GM21390 (cell line): ENCODE measurements at regions not wholly inside any gene's neighbourhood (a gene's known extent, or its start where the extent isn't known, plus 50 kb on each side); places are given as distances from the start of the nearest gene placed in this dataset.

Experiments
- ATAC-seq: cut with Tn5 transposase; IDR thresholded peaks from one replicate; pipeline ENCODE4 v1.9.1; 2021; ENCODE audit not compliant: unreplicated experiment

DNA sequence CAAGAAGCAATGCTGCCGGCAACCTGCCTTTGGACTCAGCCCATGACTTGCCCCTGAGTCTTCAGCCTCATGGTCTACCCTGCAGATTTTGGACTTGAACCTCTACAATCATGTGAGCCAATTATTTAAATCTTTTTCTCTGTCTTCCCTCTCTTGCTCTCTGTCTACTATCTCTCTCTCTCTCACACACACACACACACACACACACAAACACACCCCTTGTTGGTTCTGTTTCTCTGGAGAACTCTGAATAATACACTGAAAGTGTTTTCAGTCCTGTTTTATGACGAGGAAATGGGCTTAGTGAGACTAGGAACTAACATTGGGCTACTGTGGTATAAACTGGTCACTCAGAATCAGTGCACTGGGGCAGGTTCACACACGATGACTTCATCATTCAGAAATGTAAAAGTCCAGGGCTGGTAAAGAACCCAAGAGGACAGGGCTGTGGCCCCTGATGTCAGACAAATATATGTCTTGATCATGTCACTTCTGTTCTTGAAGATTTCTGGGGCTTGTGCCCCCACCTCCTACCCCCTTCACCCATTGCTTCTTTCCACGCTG is 266.1 kb upstream of the SIX2 start:
- no peak for ATAC-seq

DNA sequence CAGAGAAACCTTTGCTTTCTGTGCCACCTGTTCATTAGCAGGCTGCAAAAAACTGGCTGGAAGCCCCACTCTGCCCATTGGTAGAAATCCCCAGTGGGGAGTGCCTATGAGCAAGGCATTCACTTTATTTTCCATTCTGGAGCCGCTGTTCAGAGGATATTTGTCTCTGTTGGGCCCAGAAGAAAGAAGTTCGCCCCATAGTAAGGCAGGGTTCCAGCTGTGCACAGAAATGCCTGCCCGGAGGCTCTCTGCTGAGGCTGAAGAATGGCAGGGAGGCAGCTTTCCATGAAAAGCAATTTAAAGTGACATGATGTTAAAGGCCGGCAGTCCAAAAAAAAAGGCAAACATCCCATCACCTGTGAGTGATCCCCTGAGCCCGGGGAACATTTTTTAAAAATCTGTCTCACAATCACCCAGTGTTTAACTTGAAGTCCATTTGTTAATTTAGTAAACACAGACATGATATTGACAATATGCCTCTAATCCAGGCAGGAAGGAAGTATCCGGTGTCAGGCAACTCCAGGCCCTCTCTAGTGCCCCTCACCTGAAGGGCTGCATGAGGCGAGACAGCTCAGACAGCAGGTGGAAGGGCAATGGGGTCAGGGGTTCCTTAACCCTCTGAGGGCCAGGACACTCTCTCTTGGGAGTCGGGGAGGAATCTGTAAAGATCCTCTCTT is 265.1 kb upstream of the SIX2 start:
- ATAC-seq = no peak

DNA sequence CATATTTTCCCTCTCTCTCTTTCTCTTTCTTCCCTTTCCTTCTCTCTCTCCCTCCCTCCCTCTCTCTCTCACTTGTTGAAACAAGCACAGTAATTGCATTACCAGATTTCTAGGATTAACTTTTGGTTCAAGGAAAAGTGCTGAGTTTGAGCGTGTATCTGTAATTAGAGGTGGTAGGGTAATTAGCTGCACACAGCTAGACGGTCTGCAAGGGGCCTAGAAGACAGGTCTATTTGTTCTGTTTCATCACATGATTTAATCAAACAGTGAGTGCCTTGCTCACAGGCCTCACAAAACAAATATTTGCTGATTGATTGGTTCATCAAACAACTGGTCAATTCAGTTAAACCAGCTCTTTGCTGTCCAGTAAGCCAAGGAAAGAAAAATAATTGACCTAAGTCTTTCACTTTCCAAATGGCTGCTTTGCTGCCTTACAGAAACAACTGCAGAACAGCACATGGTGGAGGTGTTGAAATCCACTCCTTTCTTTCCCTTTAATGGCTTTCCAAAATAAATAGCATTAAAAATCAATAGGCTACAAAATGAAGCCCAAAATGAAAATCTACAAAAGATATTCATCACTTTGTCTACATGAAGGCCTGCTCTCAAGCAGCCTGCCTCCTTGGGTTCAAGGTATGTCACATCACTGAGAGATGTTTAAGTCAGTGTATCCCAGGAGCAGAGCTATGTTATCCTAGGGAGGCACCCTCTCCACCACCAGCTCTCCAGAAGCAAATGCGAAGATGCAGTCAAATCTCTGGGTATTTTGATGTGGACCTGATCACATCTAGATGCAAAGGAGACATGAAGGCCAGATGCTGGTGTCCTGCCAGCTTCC is 264.4 kb upstream of the SIX2 start:
- no peak for ATAC-seq

DNA sequence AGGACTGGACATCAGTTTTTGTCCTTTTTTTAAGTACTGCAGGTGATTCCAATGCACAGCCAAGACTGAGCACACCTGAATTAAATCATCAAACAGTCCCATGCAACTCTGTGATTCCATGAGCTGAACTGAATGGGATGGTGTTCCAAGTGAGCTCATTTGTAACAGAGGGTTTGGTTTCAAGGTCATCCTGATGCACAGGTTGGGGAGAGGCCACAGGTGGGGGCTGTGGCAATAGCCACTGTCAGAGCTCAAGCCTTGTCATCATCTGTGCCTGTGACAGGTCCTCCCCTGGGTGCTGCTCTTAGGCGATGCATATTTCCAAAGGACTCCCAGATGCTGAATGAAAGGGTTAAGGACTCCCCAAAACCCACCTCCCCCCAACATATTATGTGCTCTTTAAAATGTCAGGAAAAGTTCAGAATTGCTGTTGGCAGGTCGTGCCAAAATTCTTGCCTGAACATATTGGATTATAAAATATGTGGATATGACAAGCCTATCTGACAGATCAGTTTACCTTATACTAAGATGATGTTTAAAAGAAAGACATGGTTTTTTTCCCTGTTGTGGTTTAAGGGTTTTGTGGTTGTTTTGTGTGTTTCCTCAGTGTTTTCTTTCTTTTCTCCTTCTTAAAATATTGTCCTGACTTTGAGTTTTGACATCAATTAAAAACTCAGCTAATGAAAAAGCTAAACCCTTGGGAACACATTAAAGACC is 263.5 kb upstream of the SIX2 start:
- ATAC-seq = no peak

DNA sequence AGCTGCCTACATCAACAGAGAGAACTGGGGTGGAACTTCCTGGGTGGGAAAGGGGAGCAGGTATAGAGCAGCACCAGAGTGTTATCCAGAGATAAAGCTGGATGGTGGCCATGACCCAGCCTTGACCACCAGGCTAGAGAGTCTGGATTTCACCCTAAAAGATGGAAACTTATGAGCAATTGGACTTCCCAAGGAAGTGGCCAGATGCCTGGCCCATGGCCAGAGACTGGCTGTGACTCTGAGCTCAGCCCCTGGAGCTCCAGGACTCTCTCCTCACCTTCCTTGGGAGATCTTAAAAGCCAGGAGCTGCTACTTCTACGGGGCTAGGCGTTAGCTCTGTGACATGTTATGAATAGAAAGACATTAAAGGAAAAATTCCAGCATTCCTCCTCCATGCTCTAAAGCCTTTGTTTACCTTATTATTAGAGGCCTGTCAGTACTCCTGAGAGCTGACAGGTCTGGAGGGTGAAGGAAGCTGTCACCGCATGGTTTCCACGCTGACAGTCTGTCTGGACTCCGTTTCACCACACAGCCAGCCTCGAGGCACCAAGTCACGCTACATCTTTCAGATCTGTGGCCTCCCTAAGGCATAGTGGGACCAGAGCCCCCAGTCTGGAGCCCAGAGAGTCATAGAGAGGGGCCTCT is 260.0 kb upstream of the SIX2 start:
- no peak for ATAC-seq

DNA sequence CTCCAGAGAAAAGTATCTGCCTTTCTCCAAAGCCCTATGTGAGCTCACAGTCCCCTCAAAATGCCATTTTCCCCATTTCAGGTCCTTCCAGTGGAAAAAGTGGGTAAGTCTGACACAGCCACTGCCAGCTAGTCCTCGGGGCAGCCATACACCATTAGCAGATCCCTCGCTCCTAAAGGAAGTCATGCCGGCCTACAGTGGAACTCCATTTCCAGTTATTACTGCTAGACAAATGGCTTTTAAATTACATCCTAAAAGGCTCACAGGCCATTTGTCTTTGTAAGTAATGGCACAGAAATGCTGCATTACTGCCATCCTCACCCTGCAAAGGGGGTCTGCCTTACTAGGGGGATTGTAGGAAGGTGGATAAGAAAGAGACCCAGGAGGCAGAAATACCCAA is 259.4 kb upstream of the SIX2 start:
- ATAC-seq = no peak

DNA sequence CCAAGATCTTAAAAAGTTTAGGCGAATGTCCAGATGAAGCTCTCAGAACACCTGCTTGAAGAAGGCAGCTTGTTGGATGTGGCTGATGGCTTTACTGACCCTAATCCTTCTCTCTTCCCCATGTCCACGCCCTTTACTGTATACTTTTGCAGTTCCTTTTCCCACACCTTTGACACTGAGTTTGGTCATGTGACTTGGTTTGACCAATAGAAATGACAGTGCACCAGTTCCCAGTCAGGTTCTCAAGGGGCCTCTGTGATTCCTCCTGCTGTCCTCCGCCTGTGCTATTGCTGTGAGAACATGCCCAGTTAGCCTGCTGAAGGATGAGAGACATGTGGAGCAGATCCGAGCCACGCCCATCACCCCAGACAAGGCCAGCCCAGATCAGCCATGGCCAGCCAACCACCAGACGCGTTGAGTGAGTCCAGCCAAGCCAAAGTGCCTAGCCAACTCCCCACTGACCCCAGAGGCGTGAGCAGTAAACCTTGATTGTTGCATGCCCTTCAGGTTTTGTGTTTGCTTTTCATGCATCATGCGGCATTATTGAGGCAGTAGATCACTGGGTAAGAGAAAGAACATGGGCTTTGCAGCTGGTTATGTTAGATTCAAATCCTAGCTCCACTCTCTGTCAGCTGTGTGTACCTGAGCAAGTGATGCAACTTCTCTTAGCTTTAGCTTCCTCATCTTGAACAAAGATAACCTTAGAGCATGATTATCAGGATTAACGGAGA is 258.0 kb upstream of the SIX2 start:
- ATAC-seq = no peak

DNA sequence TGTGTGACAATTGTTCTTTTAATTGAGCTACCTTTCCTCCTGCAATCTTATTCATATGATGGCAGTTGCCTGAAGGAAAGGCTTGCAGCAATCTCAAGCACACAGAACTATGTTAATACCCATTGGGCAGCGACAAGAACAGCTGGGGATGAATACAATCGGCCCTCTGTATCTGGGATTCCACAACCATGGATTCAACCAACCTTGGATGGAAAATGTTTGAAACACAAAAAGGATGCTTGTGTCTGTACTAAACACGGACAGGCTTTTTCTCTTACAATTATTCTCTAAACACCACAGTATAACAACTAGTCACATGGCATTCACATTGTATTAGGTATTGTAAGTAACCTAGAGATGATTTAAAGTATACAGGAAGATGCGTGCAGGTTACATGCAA is 256.1 kb upstream of the SIX2 start:
- ATAC-seq = no peak

DNA sequence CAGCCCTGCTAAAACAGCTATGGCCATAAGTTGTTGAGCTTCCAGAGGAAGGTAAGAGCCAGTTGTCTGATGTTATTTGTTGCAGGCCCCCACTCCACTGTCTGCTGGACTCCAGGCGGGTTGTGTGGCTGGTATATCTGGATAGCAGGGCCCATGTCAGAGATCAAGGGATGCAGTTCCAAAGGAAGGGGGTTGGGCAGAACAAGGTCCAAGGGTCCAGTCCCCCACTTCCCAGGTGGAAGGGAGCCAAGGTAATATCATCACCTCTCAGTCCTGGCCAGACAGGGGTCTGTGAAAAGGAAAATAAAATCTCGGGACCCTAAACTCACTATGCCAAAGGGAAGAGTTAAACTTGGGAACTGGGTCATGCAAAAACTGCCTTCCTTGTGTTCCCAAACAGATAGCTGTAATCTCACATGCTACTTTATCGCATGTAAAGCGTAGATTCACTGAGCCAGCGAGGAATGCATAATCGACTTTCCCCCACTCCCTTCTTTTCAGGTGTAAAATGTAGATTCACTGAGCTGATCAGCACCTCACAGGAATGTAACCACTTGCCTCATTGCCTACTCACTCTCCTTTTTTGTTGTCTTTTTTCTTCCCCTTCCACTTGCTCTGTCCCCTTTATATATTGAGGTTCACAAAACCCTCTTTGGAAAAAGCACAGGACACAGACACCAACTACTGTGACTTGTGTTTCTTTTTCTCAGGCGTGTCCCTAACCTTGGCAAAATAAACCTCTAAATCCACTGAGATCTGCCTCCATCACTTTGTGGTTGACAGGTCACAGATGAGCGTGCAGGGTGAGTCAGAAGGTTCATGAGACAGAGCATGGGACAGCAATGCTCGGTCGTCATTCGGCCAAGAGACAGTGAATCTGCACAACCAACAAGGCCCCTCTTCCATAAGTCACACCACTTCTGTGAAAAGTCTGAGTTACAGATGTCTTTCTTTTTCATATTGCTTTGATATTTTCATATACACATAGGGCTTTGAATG is 255.3 kb upstream of the SIX2 start:
- ATAC-seq = no peak

DNA sequence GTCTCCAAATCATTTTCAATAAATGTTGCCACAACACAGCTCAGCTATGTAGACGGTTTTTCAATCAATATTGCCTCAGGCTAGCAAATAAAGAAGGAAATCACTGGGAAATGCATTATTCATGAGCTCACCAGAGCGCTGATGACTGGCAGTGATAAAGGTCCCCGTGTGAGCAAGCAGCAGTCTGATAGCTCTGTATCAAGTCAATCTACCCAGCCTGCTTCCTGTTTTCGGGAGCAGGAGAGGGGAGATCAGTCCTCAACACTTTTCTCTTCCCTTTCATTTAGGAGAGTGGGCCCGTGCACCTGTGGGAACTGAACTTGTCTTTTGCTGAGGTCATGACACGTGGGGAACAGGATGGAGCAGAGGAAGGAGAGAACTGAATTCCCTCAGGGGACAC is 253.9 kb upstream of the SIX2 start:
- ATAC-seq = no peak

DNA sequence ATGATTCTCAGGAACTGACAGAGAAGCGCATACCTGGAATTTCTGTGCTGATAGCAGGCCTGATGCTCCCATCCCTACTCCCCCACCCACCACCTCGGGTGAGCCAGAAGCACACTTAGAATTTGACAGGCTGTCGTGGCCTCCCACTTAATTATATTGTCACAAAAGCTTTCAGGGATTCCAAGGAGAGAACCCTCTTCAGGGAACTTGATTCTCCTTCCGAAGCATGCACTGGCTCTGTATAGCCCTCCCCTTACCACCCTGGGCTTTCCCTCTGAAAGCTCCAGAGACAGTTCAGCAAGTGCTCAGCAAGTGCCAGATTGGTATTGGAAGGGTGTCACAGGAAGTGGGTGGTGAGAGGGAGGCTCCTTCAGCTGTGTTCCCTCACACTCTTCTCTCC is 252.5 kb upstream of the SIX2 start:
- no peak for ATAC-seq

DNA sequence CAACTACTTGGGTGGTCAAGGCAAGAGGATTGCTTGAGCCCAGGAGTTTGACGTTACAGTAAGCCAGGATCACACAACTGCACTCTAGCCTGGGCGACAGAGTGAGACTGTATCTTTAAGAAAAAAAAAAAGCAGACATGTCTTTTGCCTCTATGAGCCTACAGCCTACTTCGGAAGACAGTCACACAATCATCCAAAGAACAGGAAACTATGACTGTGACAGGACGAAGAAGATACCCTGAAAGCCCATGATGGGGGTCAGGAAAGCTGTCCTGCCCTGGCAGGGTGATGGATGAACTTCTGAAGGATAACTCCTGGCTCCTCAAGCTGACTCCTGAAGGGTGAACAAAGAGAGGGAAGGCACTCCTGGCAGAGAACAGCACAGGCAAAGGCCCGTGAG is 251.7 kb upstream of the SIX2 start:
- ATAC-seq = no peak

DNA sequence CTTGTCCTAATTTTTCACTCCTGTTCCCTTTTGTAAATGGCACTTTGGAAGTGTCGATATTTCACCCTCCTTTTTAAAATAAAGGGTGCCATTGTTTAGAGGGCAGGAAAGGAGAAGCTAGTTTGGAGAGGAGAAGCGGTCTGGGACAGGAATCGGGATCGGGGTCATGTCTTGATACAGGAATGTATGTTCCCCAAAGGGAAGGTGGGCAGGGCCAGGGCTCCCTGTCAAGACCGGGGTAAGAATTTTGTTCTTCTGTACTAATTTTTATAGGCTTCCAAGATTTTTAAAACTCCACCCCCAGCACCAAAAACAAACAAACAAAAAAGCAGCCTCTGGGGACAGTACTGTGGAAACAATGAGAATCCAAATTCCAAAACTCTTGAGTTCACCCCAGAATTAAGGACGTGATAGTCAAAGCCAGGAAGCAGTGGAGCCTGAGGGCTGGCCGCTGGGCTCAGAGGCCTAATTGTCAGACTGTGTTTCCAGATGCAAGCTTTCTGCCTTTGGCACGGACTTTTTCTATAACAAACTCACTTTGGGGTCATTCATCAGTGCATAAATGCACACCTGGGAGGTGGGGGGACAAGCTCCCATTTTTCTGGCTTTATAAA is 250.4 kb upstream of the SIX2 start:
- ATAC-seq = no peak

DNA sequence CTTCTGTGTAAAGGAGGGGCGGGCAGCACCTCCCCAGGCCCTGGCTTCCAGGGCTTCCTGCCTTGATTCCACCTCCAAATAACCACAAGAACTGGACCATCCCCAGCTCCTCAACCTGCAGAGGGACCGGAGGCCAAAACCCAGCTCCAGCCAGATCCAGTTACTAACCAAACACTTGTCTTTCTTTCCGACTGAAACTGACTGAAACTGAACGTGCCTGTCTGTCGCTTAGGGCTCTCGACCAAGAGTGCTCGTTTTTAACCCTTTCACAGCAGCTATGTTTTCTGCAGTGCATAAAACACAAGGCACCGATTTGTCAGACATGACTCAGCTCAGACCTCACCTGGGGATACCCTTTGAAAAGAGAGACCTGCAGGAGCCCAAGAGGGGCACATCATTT is 249.9 kb upstream of the SIX2 start:
- ATAC-seq = no peak

DNA sequence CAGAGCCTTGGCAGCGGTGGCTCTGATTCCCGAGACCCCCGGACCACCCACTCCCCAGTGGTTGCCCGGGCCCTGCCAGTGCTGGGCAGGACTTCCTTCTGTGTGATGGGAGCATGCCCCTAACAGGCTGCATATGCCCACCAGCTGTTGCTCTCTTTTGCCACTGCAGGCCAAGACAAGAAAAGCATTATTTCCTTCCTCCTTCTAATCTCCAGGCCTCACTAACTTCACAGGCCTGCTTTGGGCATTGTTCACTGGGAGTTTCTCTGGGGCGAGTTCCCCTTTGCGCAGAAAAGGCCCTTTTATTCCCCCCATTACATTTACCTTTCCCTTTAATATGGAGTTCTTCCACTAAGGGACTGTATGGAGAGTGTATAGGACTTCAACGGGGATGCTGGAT is 249.1 kb upstream of the SIX2 start:
- ATAC-seq = no peak

DNA sequence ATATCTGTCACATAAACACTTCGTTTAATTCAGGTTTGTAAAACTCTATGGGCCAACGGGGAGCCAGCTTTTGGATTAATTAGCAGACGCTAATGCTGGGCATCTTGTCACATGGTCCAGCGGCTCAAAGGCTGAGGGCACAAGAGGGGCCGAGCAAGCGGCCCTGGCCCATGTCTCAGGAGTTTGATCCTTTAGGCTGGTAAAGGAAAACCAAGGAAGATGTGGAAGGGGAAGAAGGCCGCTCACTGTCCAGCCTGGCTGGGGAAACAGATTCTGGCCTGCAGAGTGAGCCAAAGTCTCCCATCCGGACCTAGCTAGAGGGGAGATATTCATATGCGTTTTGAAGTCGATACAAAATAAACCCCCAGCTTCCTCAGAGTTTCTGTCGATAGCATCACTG is 248.6 kb upstream of the SIX2 start:
- no peak for ATAC-seq

DNA sequence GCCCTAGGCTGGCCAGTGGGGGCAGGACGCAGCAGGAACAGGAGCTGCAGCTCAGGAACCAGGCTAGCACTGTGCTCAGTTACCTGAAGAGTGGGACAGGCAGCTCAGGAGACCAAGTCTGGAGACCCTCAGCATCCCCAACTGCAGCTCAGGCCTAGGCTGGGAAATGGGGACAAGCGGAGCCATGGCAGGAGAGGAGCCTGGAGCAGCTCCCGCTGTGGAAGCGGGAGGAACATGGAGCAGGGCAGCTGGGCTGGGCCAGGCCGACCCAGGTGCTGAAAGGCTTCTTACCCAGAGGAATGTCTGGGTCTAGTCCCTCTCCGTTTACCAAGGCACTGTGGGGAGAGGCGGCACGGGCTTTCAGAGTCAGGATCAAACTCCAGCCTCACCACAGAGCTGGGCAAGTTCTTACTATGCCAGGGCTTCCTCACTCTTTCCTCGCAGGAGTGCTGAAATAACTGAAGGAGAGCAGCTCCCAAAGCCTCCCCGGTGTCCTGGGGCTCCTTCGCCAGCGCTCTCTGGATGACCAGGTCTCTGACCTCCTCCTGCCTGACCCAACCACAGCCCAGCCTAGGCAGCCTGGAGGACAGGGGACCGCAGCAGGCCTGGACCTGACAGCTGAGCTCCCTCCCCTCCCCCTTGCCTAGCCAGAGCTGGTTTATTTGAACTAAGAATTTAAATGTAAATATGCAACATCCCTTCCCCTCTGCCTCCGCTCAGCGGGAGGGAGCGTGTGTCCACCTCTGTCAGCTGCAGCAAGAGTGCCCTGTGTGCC is 247.8 kb upstream of the SIX2 start:
- ATAC-seq = no peak

DNA sequence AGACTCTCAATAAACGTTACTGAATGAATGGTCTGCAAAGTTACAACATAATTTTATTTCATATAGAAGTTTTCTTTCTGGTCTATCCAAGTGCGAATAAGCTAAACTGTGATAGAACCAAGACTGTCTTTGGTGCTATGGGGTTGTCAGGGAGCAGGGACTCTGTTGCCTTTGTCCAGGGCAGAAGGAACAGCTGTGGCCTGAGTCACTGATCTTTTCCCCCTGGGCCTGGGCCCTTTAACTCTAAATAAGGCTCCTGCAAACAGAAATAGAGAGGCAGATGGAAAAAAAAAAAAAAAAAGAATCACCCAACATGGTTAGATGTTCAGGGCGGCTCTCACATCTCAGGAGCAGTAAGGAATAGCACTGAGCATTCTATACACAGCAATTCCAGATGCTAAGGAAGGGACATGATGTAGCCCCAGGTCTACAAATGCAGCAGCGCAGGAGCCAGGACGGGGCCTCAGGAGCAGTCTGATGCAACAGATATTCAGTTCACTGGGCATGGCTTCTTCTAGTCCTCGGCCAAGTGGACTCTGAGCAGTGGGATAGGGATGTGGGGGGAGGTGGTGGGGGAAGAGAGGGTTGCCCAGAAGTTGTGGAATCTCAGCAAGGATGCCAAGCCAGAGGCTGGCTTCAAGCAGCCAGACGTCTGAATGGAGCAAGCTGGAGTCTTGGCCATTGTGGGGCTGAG is 247.1 kb upstream of the SIX2 start:
- no peak for ATAC-seq
